ENCODE measurements at regions not wholly inside any gene's neighbourhood (a gene's known extent, or its start where the extent isn't known, plus 50 kb on each side); places are given as distances from the start of the nearest gene placed in this dataset.
"Not testable (repeated sequence)": the region's sequence is repeated elsewhere in the genome, so short reads cannot be mapped to it uniquely, and the experiment has no call there.

DNA sequence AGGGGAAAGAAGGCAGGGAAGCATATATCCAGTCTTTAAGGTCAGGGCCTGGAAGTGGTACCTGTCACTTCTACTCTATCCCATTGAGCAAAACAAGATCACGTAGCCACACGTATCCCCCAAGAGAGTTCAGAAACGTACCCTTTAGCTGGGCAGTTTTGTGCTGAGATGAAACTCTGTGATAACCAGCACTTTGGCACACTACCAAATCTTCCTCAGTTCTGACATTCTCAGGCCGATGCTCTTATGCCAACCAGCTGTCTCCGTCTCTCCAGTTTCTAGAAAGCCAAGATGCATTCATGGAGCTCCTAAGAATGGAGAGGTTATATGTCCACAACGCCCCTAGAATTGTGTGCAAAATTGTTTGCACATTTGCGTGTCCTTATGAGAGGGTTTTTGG lies 176.6 kb upstream of the MSX2 start:
- Histone ChIP-seq H3K9me3 (ENCODE audit: insufficient read depth, low read depth, low read length) (no peaks in the 10 kb centered on the region), H3K27ac (ENCODE audit: low read depth, low read length) (no peak overlapping the region), H3K4me1 (ENCODE audit: insufficient read depth, low read length) (no peaks in the 10 kb centered on the region), H3K36me3 (ENCODE audit: insufficient read depth, low read length) (no peaks in the 10 kb centered on the region), H3K27me3 (ENCODE audit: insufficient read depth, low read length) (no peaks in the 10 kb centered on the region), H3K4me3 (ENCODE audit: low read length) (no peak overlapping the region), H3K9ac (ENCODE audit: low read depth, low read length) (no peak overlapping the region)
- 97% methylated on average over 7 of the region's 7 CpGs for WGBS

DNA sequence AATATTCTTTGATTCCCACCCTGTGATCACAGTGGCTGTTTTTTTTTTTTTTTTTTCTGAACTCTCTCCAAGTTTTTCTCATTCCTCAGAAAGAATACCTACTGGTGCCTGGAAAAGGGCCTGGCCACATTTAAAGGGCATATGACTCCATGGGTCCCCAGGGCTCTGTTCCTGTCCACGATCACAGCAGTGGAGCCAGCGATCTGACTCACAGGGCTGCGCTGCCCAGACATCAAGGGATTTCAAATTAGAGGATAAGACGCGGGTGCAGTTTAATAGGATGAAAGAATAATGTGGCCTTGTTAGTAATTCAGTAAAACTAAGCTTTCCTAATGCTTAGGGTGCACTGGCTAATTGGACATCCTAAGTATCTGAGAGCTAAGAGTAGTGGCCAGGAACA lies 175.1 kb upstream of the MSX2 start:
- Histone ChIP-seq H3K9me3 (ENCODE audit: insufficient read depth, low read depth, low read length) (no peaks in the 10 kb centered on the region), H3K36me3 (ENCODE audit: insufficient read depth, low read length) (no peaks in the 10 kb centered on the region), H3K4me1 (ENCODE audit: insufficient read depth, low read length) (no peaks in the 10 kb centered on the region), H3K27me3 (ENCODE audit: insufficient read depth, low read length) (no peaks in the 10 kb centered on the region), H3K27ac (ENCODE audit: low read depth, low read length) (no peak overlapping the region), H3K4me3 (ENCODE audit: low read length) (no peak overlapping the region), H3K9ac (ENCODE audit: low read depth, low read length) (no peak overlapping the region)
- WGBS = 76% methylated on average over 5 of the region's 5 CpGs

DNA sequence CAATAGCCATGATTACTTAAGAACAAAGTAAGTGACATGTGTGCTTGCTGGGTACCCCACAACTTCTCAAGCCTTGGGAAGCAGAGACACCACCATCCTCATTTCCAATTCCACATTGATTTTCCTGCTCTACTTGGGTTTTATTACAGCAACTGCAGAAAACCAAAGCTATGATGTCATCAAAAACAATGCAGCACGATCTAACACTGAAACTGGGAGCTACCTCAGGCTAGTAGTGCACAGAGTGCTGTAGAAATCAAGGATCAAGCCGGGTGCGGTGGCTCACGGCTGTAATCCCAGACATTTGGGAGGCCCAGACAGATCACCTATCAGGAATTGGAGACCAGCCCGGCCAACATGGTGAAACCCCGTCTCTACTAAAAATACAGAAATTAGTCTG lies 174.4 kb upstream of the MSX2 start:
- no peak overlapping the region for H3K9ac ChIP-seq (ENCODE audit: low read depth, low read length)
- H3K36me3 ChIP-seq (ENCODE audit: insufficient read depth, low read length) = no peaks in the 10 kb centered on the region
- no peaks in the 10 kb centered on the region for H3K4me1 ChIP-seq (ENCODE audit: insufficient read depth, low read length)
- H3K27me3 ChIP-seq (ENCODE audit: insufficient read depth, low read length) = no peaks in the 10 kb centered on the region
- no peak overlapping the region for H3K4me3 ChIP-seq (ENCODE audit: low read length)
- no peaks in the 10 kb centered on the region for H3K9me3 ChIP-seq (ENCODE audit: insufficient read depth, low read depth, low read length)
- no peak overlapping the region for H3K27ac ChIP-seq (ENCODE audit: low read depth, low read length)
- 93% methylated on average over 6 of the region's 6 CpGs for WGBS

DNA sequence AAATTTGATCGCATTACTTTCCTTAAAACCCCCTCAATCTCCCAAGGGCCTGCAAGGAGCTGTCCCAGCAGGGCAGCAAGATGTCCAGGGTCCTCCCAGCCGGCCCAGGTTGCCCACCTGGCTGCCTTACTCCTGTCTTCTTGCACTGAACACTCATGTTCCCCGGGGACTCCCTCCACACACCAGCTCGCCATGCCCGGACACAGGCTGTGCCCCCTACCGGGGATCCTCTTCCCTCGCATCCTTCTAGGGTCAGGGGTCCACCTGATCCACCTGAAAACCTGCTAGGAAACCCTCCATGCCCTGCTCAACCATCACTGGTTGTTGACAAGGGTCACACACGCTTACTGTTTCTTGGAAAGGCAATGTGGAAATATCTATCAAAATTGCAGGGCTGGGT lies 172.0 kb upstream of the MSX2 start:
- Histone ChIP-seq H3K9me3 (ENCODE audit: insufficient read depth, low read depth, low read length) (no peaks in the 10 kb centered on the region), H3K4me1 (ENCODE audit: insufficient read depth, low read length) (no peaks in the 10 kb centered on the region), H3K36me3 (ENCODE audit: insufficient read depth, low read length) (no peaks in the 10 kb centered on the region), H3K27ac (ENCODE audit: low read depth, low read length) (no peak overlapping the region), H3K4me3 (ENCODE audit: low read length) (no peak overlapping the region), H3K27me3 (ENCODE audit: insufficient read depth, low read length) (no peaks in the 10 kb centered on the region), H3K9ac (ENCODE audit: low read depth, low read length) (no peak overlapping the region)
- 89% methylated on average over 8 of the region's 8 CpGs for WGBS

DNA sequence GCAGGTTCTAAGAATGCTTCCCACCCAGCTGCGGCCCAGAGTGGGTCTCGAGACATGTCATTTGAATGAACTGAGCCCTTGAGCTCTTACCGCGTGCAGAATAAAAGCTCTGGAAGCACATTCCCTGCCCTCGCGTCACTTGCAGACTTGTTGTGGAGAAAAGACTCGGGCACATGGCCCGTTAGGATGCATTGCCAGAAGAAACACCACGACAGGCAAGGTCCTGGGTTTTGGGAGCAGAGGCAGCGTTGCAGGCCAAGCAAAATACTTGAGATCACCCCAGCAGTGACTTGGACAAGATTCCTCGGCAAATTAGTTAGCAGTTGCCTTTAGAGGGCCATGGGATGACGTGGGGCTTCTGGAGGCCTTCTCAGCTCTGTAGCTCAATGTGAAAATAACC lies 170.8 kb upstream of the MSX2 start:
- Histone ChIP-seq H3K4me3 (ENCODE audit: low read length) (no peak overlapping the region), H3K9me3 (ENCODE audit: insufficient read depth, low read depth, low read length) (no peaks in the 10 kb centered on the region), H3K27ac (ENCODE audit: low read depth, low read length) (no peak overlapping the region), H3K36me3 (ENCODE audit: insufficient read depth, low read length) (no peaks in the 10 kb centered on the region), H3K27me3 (ENCODE audit: insufficient read depth, low read length) (no peaks in the 10 kb centered on the region), H3K9ac (ENCODE audit: low read depth, low read length) (no peak overlapping the region), H3K4me1 (ENCODE audit: insufficient read depth, low read length) (no peaks in the 10 kb centered on the region)
- 86% methylated on average over 12 of the region's 12 CpGs for WGBS

DNA sequence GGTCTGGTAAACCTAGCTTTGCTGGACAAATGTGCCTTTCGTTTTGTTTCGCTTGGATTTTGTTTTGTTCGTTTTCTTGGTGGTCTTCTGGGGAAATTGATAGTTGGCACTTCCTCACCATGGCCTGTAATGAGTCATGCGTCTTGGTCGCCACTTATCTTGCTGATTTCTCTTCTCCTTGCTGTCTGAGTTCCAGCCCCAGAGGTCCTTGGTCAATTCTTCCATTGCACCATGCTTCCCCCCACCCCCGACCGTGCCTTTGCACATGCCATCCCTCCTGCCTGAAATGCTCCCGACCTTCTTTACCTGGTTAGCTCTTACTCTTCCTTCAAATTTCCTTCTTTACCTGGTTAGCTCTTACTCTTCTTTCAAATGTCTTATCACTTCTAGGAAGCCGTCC lies 168.7 kb upstream of the MSX2 start:
- H3K36me3 ChIP-seq (ENCODE audit: insufficient read depth, low read length) = no peaks in the 10 kb centered on the region
- no peak overlapping the region for H3K9ac ChIP-seq (ENCODE audit: low read depth, low read length)
- H3K4me3 ChIP-seq (ENCODE audit: low read length) = no peak overlapping the region
- 84% methylated on average over 9 of the region's 9 CpGs for whole genome bisulfite sequencing
- no peaks in the 10 kb centered on the region for H3K9me3 ChIP-seq (ENCODE audit: insufficient read depth, low read depth, low read length)
- H3K27ac ChIP-seq (ENCODE audit: low read depth, low read length) = no peak overlapping the region
- H3K27me3 ChIP-seq (ENCODE audit: insufficient read depth, low read length) = no peaks in the 10 kb centered on the region
- H3K4me1 ChIP-seq (ENCODE audit: insufficient read depth, low read length) = no peaks in the 10 kb centered on the region

DNA sequence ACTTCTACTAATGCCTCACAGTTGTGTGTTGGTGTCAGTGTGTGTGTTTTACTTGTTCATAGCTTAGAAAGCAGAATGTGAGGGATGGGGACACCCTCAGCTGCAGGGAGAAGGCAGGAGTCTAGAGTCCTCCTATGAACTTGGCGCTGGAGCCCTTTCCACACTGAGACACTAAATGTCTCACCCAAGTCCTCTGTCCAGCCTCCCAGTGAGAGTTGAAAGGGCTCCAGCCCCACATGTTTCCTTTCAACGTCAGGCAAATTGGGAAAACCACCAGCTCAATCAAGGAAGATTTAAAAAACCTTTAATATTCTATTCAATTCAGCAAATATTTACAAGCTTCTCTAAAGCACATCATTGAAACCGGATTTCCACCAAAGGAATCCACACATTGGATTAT lies 167.6 kb upstream of the MSX2 start:
- Histone ChIP-seq H3K4me3 (ENCODE audit: low read length) (no peak overlapping the region), H3K9me3 (ENCODE audit: insufficient read depth, low read depth, low read length) (no peaks in the 10 kb centered on the region), H3K27me3 (ENCODE audit: insufficient read depth, low read length) (no peaks in the 10 kb centered on the region), H3K36me3 (ENCODE audit: insufficient read depth, low read length) (no peaks in the 10 kb centered on the region), H3K9ac (ENCODE audit: low read depth, low read length) (no peak overlapping the region), H3K27ac (ENCODE audit: low read depth, low read length) (no peak overlapping the region), H3K4me1 (ENCODE audit: insufficient read depth, low read length) (no peaks in the 10 kb centered on the region)
- 85% methylated on average over 3 of the region's 3 CpGs for WGBS

DNA sequence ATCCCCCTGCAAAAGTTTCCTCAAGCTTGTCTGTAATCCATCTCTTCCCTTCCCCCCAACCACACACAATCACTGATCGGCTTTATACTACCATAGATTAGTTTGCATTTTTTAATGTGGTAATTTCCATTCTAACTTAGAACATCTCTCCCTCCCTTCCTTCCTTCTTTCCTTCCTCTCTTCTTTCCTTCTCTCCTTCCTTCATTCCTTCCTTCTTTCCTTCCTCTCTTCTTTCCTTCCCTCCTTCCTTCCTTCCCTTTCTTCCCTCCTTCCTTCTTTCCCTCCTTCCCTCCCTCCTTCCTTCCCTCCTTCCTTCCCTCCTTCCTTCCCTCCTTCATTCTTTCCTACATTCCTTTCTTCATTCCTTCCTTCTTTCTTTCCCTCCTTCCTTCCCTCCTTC lies 166.2 kb upstream of the MSX2 start:
- Histone ChIP-seq H3K27me3 (ENCODE audit: insufficient read depth, low read length) (no peaks in the 10 kb centered on the region), H3K36me3 (ENCODE audit: insufficient read depth, low read length) (no peaks in the 10 kb centered on the region), H3K27ac (ENCODE audit: low read depth, low read length) (no peak overlapping the region), H3K9ac (ENCODE audit: low read depth, low read length) (no peak overlapping the region), H3K9me3 (ENCODE audit: insufficient read depth, low read depth, low read length) (no peaks in the 10 kb centered on the region), H3K4me3 (ENCODE audit: low read length) (no peak overlapping the region), H3K4me1 (ENCODE audit: insufficient read depth, low read length) (no peaks in the 10 kb centered on the region; the same call in 1 of the 2 replicates)
- WGBS = 83% methylated on average over 1 of the region's 1 CpG

DNA sequence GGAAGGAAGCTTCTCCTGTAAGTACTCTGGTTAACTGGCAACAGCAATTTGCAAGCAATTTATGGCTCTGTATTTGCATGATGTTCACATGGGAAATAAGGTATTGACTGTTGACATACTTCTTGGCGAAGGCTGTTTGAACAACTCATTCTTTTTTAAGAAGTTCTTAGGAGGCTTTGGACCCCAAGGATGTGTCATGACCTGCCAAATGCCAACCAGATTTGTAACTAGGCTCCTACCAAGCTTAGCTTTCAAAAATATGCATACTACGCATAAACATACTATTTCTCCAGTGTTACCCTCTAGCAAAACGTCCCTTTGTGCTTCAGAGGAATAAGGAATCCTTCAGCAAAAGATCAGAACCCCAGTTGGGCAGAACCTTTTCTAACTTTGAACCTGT lies 165.2 kb upstream of the MSX2 start:
- H3K36me3 ChIP-seq (ENCODE audit: insufficient read depth, low read length) = no peaks in the 10 kb centered on the region
- H3K9ac ChIP-seq (ENCODE audit: low read depth, low read length) = no peak overlapping the region
- no peaks in the 10 kb centered on the region for H3K27me3 ChIP-seq (ENCODE audit: insufficient read depth, low read length)
- no peak overlapping the region for H3K27ac ChIP-seq (ENCODE audit: low read depth, low read length)
- peaks cover 2% of the 10 kb centered on the region; the same call in 1 of the 2 replicates for H3K4me1 ChIP-seq (ENCODE audit: insufficient read depth, low read length)
- 73% methylated on average over 3 of the region's 3 CpGs for WGBS
- no peaks in the 10 kb centered on the region for H3K9me3 ChIP-seq (ENCODE audit: insufficient read depth, low read depth, low read length)
- H3K4me3 ChIP-seq (ENCODE audit: low read length) = no peak overlapping the region

DNA sequence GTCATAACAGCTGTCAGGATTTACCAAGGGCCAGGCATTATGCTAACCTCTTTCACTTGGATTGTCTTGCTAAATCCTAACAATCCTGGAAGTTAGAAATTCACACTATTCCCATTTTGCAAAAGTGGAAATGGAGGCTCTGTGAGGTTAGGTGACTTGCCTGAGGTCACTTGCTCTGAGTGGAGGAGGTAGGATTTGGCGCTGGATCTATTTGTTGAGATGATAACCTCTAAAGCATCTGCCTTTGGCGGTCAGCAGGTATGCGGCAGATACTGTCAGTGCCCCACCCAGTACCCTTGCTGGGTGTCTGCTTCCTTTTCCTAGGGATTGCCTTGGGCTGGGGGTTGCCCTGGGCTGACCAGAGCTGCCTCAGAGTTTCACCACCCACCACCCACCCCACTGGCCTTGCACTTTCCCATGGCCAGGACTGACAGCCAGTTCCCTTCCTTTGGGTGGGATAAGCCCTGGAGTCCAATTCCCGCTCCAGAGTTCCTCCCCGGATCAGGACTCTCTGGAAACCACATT lies 164.8 kb upstream of the MSX2 start:
- H3K9me3 ChIP-seq (ENCODE audit: insufficient read depth, low read depth, low read length) = no peaks in the 10 kb centered on the region
- H3K27ac ChIP-seq (ENCODE audit: low read depth, low read length) = no peak overlapping the region
- no peaks in the 10 kb centered on the region for H3K36me3 ChIP-seq (ENCODE audit: insufficient read depth, low read length)
- 92% methylated on average over 5 of the region's 5 CpGs for WGBS
- H3K27me3 ChIP-seq (ENCODE audit: insufficient read depth, low read length) = no peaks in the 10 kb centered on the region
- H3K9ac ChIP-seq (ENCODE audit: low read depth, low read length) = no peak overlapping the region
- H3K4me3 ChIP-seq (ENCODE audit: low read length) = no peak overlapping the region
- peaks cover 2% of the 10 kb centered on the region; the same call in 1 of the 2 replicates for H3K4me1 ChIP-seq (ENCODE audit: insufficient read depth, low read length)

DNA sequence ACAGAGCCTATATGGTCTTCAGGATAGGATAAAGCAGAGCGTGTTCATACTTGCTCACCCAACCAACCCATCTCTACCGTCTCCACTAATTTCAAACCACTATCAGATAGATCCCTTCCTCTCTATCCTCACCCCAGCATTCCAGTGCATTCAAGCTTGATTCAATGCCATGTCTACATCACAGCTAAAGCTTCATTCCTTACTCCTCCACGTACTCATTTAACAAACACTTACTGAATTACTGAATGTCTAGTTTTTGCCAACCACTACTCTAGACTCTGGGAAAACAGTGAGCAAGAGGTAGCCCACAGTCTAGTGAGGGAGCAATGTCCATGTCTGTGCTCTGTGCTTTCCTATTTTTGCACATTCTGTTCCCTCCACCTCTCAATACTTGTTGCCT lies 163.5 kb upstream of the MSX2 start:
- H3K4me3 ChIP-seq (ENCODE audit: low read length) = no peak overlapping the region

DNA sequence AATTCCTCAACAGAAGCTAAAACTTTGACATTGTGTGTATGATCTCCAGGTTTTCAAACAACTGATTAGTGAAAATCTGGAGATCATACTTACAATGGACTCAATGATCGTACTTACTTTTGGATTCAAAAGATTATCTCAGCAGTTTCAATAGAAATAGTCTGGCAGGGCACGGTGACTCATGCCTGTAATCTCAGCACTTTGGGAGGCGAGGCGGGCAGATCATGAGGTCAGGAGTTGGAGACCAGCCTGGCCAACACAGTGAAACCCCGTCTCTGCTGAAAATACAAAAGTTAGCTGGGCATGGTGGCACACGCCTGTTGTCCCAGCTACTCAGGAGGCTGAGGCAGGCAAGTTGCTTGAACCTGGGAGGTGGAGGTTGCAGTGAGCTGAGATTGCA lies 161.3 kb upstream of the MSX2 start:
- 90% methylated on average over 6 of the region's 6 CpGs for WGBS
- not testable (repeated sequence) for H3K27ac ChIP-seq (ENCODE audit: low read depth, low read length); H3K27me3 ChIP-seq (ENCODE audit: insufficient read depth, low read length); H3K4me3 ChIP-seq (ENCODE audit: low read length); H3K4me1 ChIP-seq (ENCODE audit: insufficient read depth, low read length); H3K9ac ChIP-seq (ENCODE audit: low read depth, low read length); H3K36me3 ChIP-seq (ENCODE audit: insufficient read depth, low read length); H3K9me3 ChIP-seq (ENCODE audit: insufficient read depth, low read depth, low read length)

More for the DNA sequence above, 163.5 kb upstream of the MSX2 start:
- 93% methylated on average over 3 of the region's 3 CpGs for WGBS
- no peak overlapping the region for H3K9ac ChIP-seq (ENCODE audit: low read depth, low read length)
- H3K9me3 ChIP-seq (ENCODE audit: insufficient read depth, low read depth, low read length) = no peaks in the 10 kb centered on the region
- H3K27ac ChIP-seq (ENCODE audit: low read depth, low read length) = no peak overlapping the region
- no peaks in the 10 kb centered on the region for H3K27me3 ChIP-seq (ENCODE audit: insufficient read depth, low read length)
- peaks cover 2% of the 10 kb centered on the region; the same call in 1 of the 2 replicates for H3K4me1 ChIP-seq (ENCODE audit: insufficient read depth, low read length)
- no peaks in the 10 kb centered on the region for H3K36me3 ChIP-seq (ENCODE audit: insufficient read depth, low read length)

Measured in HUES64 (cell line).